ENCODE measurements at regions not wholly inside any gene's neighbourhood (a gene's known extent, or its start where the extent isn't known, plus 50 kb on each side); places are given as distances from the start of the nearest gene placed in this dataset.
"Not testable (repeated sequence)": the region's sequence is repeated elsewhere in the genome, so short reads cannot be mapped to it uniquely, and the experiment has no call there.

DNA sequence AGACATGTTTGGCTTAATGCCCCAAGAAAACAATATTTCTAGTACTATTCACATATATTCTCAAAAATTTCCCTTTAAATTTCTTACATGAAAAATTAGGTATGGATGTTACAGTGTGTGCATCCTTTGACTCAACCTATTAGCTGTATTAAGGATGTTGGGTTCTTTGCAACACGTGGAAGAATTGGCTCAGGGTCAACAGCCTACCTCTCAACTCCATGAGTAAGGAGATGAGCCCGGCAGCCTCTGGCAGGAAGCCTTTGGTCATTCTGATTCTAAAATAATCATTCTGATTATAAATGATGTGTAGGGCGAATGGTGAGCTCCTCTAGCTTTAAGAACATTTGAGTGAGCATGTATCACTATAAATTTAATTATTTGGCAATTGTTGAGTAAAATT, 148.0 kb upstream of the WDFY3 start:
- no peak for TF ChIP-seq JUND (IDR thresholded peaks at IDR 0.05; ENCODE audit: low read depth)
- DNase-seq (ENCODE audit: low read depth in 1 of 2, low spot score in 1 of 2), result no peak
- in situ Hi-C loops (cut with HindIII; ENCODE audit: low pct_unique_long_range_greater_than_20kb, low sequenced_read_pairs), result no loop called here

DNA sequence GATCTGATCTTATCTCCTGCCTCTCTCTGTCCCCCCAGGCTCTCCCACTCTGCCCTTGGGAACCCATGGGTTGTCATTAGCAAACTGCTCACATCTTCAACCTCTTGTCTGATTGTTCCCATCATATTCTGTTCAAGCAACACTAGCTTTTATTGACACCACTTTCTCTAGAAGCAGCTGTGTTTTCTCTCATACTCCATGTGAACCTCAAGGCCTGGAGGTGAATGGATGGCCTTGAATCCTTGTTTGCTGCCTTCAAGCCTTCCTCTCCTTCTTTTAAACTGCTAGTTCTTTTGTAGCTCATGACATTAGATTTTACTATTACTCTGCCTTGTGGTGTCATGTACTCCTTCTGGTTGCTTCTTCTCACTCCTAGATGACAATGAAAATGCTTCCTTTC, 149.5 kb upstream of the WDFY3 start:
- in situ Hi-C loops (cut with HindIII; ENCODE audit: low pct_unique_long_range_greater_than_20kb, low sequenced_read_pairs), result no loop called here
- TF ChIP-seq JUND (IDR thresholded peaks at IDR 0.05; ENCODE audit: low read depth), result no peak
- DNase-seq (ENCODE audit: low read depth in 1 of 2, low spot score in 1 of 2), result no peak

DNA sequence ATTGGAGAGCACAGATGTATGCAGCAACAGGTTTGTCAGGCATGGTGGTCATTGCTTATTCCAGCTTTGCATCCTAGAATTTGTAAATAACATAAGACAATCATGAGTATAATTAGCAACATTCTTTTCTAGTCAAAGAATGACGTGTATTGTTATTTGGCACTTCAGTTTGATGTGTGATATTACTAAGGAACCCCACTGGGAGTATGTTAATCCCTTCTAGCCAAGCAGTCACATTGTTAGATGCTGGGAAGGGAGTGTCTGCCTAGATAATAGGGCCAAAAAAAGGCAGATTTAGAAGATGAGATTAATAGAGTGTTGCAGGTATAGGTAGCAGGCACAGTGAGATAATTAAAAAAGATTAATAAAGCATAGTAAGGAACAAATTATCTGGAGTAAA, 159.2 kb upstream of the WDFY3 start:
- no peak for DNase-seq (ENCODE audit: low read depth in 1 of 2, low spot score in 1 of 2)
- no peak for TF ChIP-seq JUND (IDR thresholded peaks at IDR 0.05; ENCODE audit: low read depth)
- in situ Hi-C loops (cut with HindIII; ENCODE audit: low pct_unique_long_range_greater_than_20kb, low sequenced_read_pairs), result no loop called here

DNA sequence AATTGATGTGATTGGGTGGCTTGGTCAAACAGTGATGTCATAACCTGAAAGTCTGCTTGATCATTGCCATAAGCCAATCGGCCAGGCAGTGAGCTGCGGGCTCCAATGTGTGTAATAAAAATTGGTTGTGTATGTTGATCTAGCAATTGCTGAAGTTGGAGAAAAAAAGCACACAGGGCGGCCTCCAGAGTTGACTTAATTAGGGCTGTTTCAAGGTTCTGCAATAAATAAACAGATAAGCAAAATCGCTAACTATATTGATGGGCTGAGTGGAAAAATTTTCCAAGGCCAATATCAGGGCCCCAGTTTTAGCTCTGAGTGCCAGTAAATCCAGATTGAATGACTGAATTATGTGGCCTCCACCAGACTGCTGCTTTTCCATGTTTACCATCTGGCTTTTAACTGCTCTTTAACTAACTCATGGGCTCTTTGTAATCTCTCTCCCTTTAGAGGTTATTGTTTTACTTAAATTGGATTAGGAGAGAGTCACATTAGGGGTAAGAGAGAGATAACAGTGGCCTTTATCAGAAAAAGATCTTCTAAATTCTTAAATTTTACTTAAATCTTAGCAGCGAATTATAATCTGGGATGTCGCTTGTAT, 160.6 kb upstream of the WDFY3 start:
- TF ChIP-seq JUND (IDR thresholded peaks at IDR 0.05; ENCODE audit: low read depth), result no peak
- in situ Hi-C loops (cut with HindIII; ENCODE audit: low pct_unique_long_range_greater_than_20kb, low sequenced_read_pairs), result no loop called here
- DNase-seq (ENCODE audit: low read depth in 1 of 2, low spot score in 1 of 2), result no peak

DNA sequence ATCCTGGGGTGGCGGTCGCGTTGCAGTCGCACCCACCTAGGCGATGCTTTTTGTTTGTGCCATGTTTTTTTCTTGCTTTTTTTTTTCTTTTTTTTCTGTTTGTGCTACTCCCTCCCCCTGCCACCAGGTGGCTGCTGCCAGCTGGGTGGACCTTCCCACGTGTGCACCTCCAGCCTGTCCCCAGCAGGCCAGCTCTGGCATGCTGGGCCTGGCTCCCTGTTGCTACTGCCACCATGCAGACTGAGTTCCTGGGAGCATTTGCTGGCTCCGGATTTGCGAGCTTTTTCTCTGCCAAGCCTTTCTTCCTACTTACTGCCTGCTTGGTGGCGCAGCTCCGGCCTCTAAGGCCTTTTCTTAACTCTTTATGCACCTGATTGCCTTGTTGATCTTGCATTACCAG, 161.2 kb upstream of the WDFY3 start:
- TF ChIP-seq JUND (IDR thresholded peaks at IDR 0.05; ENCODE audit: low read depth), result no peak
- DNase-seq (ENCODE audit: low read depth in 1 of 2, low spot score in 1 of 2), result peak in 1 of 2 experiments; percentile 39
- in situ Hi-C loops (cut with HindIII; ENCODE audit: low pct_unique_long_range_greater_than_20kb, low sequenced_read_pairs), result no loop called here

DNA sequence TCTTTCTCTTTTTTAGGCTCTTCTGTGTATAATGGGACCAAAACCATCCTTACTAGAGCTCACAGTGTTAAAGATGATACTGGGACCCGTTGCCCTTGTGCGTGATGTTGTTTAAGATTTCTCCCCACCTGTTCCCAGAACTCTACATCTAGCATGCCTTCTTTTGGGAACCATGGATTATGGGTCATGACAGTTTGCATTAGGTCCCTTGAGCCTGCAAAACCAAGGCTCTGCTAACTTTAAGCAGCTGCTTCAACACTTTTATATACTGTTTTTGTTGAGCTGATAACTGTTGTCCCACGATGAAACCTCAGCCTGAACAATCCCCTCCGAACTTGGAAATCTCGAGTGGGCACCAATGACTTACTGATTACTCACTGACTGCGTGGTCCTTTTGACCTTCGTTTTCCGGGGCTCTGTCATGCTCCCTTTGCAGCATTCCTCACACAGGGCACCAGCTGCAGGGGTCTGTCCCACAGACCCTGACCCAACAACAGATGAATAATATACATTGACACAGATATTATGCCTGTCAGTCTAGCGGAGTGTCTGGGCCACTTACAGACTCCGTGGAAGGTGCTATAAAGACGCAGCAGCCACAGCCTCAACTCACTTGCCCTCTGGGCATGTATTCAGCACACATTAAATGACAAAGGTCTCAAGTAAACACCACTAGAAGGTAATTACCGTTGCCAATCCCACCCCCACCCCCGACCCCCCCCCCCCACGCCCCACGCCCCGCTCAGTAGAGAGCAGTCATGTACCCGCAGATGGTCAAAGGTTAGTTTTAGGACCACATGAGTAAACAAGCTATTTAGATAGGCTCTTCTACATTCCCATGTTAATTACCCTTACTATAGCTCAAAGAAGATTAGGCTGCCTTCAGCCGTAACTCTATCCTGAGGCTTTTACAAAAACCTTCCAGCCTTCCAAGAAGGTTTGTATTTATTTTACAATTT, 162.0 kb upstream of the WDFY3 start:
- in situ Hi-C loops (cut with HindIII; ENCODE audit: low pct_unique_long_range_greater_than_20kb, low sequenced_read_pairs), result no loop called here
- no peak for TF ChIP-seq JUND (IDR thresholded peaks at IDR 0.05; ENCODE audit: low read depth)
- no peak for DNase-seq (ENCODE audit: low read depth in 1 of 2, low spot score in 1 of 2)

DNA sequence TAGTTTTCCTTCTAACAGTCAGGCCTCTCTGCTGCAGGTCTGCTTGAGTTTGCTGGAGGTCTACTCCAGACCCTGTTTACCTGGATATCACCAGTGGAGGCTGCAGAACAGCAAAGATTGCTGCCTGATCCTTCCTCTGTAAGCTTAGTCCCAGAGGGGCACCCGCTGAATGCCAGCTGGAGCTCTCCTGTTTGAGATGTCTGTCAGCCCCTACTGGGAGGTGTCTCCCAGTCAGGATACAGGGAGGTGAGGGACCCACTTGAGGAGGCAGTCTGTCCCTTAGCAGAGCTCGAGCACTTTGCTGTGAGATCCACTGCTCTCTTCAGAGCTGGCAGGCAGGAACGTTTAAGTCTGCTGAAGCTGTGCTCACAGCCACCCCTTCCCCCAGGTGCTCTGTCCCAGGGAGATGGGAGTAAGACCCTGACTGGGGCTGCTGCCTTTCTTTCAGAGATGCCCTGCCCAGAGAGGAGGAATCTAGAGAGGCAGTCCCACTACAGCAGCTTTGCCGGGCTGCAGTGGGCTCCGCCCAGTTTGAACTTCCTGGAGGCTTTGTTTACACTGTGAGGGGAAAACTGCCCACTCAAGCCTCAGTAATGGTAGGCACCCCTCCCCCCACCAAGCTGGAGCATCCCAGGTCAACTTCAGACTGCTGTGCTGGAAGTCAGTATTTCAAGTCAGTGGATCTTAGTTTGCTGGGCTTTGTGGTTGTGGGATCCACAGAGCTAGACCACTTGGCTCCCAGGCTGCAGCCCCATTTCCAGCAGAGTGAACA, 163.1 kb upstream of the WDFY3 start:
- DNase-seq (ENCODE audit: low read depth in 1 of 2, low spot score in 1 of 2); in situ Hi-C loops (cut with HindIII; ENCODE audit: low pct_unique_long_range_greater_than_20kb, low sequenced_read_pairs): not testable (repeated sequence)

DNA sequence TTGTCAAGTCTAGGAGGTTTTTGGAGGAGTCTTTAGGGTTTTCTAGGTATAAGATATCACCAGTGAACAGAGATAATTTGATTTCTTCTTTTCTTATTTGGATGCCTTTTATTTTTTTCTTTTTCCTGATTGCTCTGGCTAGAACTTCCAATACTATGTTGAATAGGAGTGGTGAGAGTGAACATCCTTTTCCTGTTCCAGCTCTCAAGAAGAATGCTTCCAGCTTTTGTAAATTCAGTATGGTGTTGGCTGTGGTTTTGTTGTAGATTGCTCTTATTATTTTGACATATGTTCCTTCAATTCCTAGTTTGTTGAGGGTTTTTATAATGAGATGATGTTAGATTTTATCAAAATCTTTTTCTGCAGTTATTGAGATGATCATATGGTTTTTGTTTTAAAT, 165.6 kb upstream of the WDFY3 start:
- DNase-seq (ENCODE audit: low read depth in 1 of 2, low spot score in 1 of 2), result no peak
- no peak for TF ChIP-seq JUND (IDR thresholded peaks at IDR 0.05; ENCODE audit: low read depth)
- in situ Hi-C loops (cut with HindIII; ENCODE audit: low pct_unique_long_range_greater_than_20kb, low sequenced_read_pairs), result no loop called here

DNA sequence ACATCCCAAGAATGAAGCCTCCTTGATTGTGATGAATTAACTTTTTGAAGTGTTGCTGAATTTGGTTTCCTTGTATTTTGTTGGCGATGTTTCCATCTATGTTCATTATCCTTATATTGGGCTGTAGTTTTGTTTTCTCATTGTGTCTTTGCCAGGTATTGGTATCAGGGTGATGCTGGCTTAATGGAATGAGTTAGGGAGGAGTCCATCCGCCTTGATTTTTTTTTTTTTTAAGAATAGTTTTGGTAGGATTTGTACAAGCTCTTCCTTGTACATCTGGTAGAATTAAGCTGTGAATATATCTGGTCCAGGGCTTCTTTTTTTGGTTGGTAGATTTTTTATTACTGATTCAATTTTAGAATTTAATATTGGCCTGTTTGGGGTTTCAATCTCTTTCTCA, 166.1 kb upstream of the WDFY3 start:
- no peak for TF ChIP-seq JUND (IDR thresholded peaks at IDR 0.05; ENCODE audit: low read depth)
- no peak for DNase-seq (ENCODE audit: low read depth in 1 of 2, low spot score in 1 of 2)
- in situ Hi-C loops (cut with HindIII; ENCODE audit: low pct_unique_long_range_greater_than_20kb, low sequenced_read_pairs), result no loop called here

DNA sequence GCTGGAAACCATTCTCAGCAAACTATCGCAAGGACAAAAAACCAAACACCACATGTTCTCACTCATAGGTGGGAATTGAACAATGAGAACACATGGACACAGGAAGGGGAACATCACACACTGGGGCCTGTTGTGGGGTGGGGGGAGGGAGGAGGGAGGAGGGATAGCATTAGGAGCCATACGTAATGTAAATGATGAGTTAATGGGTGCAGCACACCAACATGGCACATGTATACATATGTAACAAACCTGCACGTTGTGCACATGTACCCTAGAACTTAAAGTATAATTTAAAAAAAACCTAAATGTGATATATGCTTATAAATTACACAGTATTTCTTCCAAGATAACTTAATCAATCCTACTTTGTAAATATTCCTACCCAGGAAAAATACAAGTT, 173.3 kb upstream of the WDFY3 start:
- in situ Hi-C loops (cut with HindIII; ENCODE audit: low pct_unique_long_range_greater_than_20kb, low sequenced_read_pairs); DNase-seq (ENCODE audit: low read depth in 1 of 2, low spot score in 1 of 2): not testable (repeated sequence)

DNA sequence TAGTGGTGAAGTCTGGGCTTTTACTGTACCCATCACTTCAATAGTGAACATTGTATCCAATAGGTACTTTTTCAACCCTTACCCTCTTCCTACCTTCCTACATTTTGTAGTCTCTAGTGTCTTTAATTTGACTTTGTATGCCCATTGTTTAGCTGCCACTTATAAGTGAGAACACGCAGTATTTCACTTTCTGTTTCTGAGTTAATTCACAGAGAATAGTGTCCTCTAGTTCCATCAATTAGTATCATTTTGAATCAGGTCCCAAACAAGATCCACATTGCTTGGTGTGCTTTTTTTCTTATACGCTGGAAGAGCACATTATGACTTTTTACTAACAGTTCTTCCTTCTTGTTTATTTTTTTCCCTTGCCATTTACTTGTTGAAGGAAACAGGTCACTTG, 176.0 kb upstream of the WDFY3 start:
- in situ Hi-C loops (cut with HindIII; ENCODE audit: low pct_unique_long_range_greater_than_20kb, low sequenced_read_pairs), result no loop called here
- TF ChIP-seq JUND (IDR thresholded peaks at IDR 0.05; ENCODE audit: low read depth), result no peak
- DNase-seq (ENCODE audit: low read depth in 1 of 2, low spot score in 1 of 2), result no peak

DNA sequence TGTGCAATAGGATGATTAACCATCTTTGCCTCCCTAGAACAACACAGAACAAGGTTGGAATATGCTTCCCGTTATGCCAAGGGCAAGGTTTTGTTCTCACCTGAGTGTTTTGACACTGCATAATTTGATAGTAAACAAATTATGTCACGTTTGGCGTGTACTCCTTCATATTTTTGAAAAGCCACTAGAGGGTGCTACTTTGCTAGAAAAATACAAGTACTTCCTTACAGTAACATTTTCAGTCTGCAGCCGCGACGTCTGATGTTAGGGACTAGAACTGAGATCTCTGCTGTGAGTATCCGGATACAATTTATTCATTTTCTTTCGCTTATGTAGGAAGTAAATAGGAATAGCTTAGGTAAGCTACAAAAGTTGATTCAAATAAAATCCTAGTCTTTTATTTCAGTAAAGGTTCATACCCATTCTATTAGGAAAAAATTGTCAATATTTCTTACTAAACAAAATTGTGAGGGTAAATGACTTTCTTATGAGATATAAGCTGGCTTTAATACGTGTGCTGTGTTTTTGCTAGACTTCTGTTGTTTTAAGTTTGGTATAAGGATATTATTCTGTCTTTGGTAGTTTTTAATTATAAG, 181.1 kb upstream of the WDFY3 start:
- DNase-seq (ENCODE audit: low read depth in 1 of 2, low spot score in 1 of 2), result peak; percentile 22 to 75
- no peak for TF ChIP-seq JUND (IDR thresholded peaks at IDR 0.05; ENCODE audit: low read depth)
- in situ Hi-C loops (cut with HindIII; ENCODE audit: low pct_unique_long_range_greater_than_20kb, low sequenced_read_pairs), result no loop called here

Measured in T47D (cell line).